ENCODE measurements at regions not wholly inside any gene's neighbourhood (a gene's known extent, or its start where the extent isn't known, plus 50 kb on each side); places are given as distances from the start of the nearest gene placed in this dataset.

GRCh38 chr13:44768239-44768638 lies 192.1 kb upstream of the TSC22D1 start:
- Histone ChIP-seq H3K4me2 (ENCODE audit: low read length) (no peak overlapping the region), H3K9me2 (ENCODE audit: insufficient read depth) (no peaks in the 10 kb centered on the region), H3K36me3 (ENCODE audit: control insufficient read depth in 1 of 2, insufficient read depth in 2 of 2, low read length in 2 of 2) (no peaks in the 10 kb centered on the region), H3K27ac (ENCODE audit: low read depth, low read length) (no peak overlapping the region), H3K79me2 (ENCODE audit: insufficient read depth, low read length) (no peaks in the 10 kb centered on the region), H3K9me3 (ENCODE audit: control insufficient read depth in 1 of 2, insufficient read depth in 1 of 2, low read depth in 1 of 2, low read length in 2 of 2) (no peaks in the 10 kb centered on the region), H3K9ac (ENCODE audit: low read length) (no peak overlapping the region), H3K4me1 (ENCODE audit: control insufficient read depth in 1 of 2, insufficient read depth in 2 of 2, low read length in 2 of 2) (no peaks in the 10 kb centered on the region; a peak in 1 of 4 replicates), H3K27me3 (ENCODE audit: insufficient read depth, low read length) (no peaks in the 10 kb centered on the region), H3K4me3 (replicated peaks in 1 of 2; ENCODE audit: low read depth in 1 of 2, low read length in 2 of 2) (no peak overlapping the region), H2AFZ (ENCODE audit: low read depth, low read length, poor library complexity, severe bottlenecking) (no peak overlapping the region), H4K20me1 (ENCODE audit: insufficient read depth) (no peaks in the 10 kb centered on the region)
- CTCF ChIA-PET: no interaction called here
- DNase-seq (ENCODE audit: low read depth, low spot score): no peak
- POLR2A ChIA-PET: no interaction called here
- no peak for ATAC-seq
- TF ChIP-seq EGR1 (IDR thresholded peaks at IDR 0.05; ENCODE audit: low read depth) (no peak), ELF1 (IDR thresholded peaks at IDR 0.05; ENCODE audit: borderline replicate concordance, low read depth) (no peak), JUND (IDR thresholded peaks at IDR 0.05) (no peak), REST (IDR thresholded peaks at IDR 0.05; ENCODE audit: low read depth) (no peak), CEBPB (IDR thresholded peaks at IDR 0.05; ENCODE audit: low read depth) (no peak), FOSL1 (IDR thresholded peaks at IDR 0.05; ENCODE audit: low read depth) (no peak), EZH2 (IDR thresholded peaks at IDR 0.05) (no peak), RAD21 (IDR thresholded peaks at IDR 0.05; ENCODE audit: low read depth) (no peak), ZNF274 (IDR thresholded peaks at IDR 0.05; ENCODE audit: low read depth, low read length) (no peak)
- BruUV-seq (replicated peaks): no TSS peak
- RAD21 ChIA-PET (ENCODE audit: low non-redundant PET in 1 of 2, low total read pairs in 2 of 2, uncharacterized antibody in 2 of 2, unreplicated experiment in 2 of 2): no interaction called here
- intact Hi-C loops (cut with micrococcal nuclease): no loop called here

Data from HCT116 (cell line).